ENCODE measurements at regions not wholly inside any gene's neighbourhood (a gene's known extent, or its start where the extent isn't known, plus 50 kb on each side); places are given as distances from the start of the nearest gene placed in this dataset.

- no peak for TF ChIP-seq CTCF (IDR thresholded peaks at IDR 0.05)
- TF ChIP-seq EZH2phosphoT487 (IDR thresholded peaks at IDR 0.05), result no peak
These were observed 72.6 kb upstream of the DPH6 start for GRCh38 chr15:35618260-35619188.

Data from neural progenitor cell (in vitro differentiated cells).